B cell (primary cell): ENCODE measurements at regions not wholly inside any gene's neighbourhood (a gene's known extent, or its start where the extent isn't known, plus 50 kb on each side); places are given as distances from the start of the nearest gene placed in this dataset.

Experiments used
- CTCF ChIP-seq: fragments of 200-600 bp; IDR thresholded peaks from one replicate; pipeline ENCODE4 v1.8.0; 2022; ENCODE audit warnings: antibody characterized with exemption, mild to moderate bottlenecking
- EZH2 ChIP-seq: IDR thresholded peaks from 2 replicates; pipeline ENCODE4 v1.6.1; 2012; ENCODE audit warnings: borderline replicate concordance, low read depth, mild to moderate bottlenecking, moderate library complexity, low read length; ENCODE audit not compliant: insufficient read depth, poor library complexity, severe bottlenecking

DNA sequence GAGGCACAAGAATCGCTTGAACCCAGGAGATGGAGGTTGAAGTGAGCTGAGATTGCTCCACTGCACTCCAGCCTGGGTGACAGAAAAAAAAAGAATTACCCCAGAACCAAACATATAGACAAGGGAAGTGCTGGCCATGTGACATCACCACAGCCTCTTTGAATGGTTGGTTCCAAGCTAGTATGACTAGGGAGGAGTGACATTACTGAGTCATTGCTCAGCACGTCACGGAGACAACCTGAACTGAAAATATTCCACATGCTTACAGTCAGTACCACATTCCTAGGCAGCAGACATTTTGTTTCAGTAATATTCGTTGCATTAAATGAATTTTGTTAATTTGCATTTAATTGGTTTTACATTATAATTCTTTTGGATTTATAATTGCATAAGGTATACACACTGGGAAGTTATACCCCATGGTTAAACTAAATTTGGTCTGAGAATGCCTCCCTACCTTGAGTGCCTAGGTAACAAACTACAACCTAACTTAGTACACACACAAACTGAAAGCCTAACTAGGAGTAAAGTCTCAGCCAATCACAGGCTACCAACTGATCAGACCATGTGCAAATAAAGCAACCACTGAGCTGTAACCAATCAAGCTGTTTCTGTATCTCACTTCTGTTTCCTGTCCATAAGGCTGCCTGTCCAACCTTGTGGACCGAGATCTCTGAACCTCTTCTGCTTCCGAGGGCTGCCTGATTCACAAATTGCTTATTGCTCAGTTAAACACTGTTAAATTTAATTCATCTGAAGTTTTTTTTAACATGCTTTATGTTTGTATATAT is 164.4 kb downstream of the CAND1 start:
- TF ChIP-seq CTCF (no peak), EZH2 (no peak)
